ENCODE measurements at regions not wholly inside any gene's neighbourhood (a gene's known extent, or its start where the extent isn't known, plus 50 kb on each side); places are given as distances from the start of the nearest gene placed in this dataset.

DNA sequence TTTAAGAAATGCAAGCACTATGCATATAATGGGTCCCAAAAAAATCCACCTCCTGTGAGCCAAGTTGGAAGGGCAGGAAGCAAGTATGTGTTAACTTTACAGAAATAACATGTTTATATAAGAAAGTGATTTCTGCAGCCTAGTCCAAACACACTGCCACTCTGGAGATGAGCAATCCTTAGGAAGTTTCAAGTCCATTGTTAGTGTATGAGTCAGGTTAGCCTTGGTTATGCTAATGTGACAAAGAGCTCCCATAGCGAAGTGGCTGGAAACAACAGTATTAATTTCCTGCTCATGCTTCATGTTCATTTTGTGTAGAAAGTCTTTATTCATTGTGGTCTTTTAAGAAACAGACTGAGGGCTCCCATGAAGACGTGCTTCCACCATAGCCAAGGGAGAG, 121.4 kb downstream of the TBXT start:
- DNase-seq = no peak

DNA sequence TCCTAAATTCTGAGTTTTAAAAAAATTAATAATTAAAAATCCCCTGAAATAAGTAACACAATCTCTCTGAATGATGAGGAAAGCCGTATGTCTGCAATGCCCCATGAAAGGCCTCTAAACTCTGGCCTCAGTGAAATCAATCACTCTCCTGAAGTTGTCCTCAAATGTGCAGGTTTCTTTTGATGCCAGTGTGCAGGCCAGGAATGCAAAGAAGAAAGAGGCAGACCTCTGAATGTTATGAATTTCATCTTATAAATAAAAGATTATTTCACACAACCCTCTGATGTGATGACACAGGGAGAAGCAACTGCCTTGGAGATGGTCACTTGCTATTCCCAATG, 121.8 kb downstream of the TBXT start:
- DNase-seq = no peak

DNA sequence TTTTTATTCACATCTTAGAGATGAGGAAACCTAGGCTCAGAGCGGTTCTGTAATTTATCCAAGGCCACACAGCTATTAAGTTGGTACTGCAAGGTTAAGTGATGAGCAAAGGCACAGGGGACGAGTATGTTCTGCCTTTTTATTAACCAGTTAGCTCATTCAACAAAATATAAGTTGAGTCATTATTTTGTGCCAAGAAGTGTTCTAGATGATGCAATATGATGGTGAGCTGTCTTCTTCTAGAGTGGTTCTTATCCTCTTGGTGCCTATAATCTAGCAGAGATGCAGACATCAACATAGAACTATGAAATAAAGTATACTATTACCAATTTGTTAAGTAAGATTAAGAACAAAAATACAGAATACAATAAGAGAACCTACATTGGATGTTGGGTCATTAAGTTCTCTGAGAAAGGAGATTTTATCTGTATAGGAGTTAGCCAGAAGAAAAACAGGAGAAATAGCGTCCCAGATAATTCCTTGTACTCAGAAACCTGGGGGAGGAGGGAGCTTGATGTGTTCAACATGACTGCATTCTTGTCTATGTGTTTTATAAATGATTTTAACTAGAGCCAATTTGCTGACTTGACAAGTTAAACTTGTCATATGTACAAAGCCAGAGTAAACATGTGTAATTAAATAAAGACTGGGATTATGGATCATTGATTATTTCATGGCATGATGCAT, 122.3 kb downstream of the TBXT start:
- no peak for DNase-seq

DNA sequence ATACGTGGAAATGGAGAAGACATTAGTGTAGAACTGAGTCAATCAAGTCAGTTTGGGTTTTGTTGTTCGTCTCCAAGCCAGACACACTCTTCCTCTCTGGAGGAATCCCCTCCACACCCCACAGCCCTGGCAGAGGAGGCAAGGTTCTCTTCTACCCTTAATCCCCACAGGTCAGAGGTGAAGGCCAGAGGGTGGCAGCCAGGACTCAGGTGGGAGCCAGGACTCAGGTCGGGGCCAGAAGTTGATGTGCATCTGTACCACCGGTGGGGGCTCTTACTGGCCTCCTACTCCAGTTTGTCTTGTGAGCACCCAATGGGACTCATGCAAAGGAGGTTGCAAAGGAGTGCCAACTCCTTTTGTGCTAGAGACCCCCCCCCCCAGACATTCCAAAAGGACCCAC, 126.4 kb downstream of the TBXT start:
- no peak for DNase-seq

DNA sequence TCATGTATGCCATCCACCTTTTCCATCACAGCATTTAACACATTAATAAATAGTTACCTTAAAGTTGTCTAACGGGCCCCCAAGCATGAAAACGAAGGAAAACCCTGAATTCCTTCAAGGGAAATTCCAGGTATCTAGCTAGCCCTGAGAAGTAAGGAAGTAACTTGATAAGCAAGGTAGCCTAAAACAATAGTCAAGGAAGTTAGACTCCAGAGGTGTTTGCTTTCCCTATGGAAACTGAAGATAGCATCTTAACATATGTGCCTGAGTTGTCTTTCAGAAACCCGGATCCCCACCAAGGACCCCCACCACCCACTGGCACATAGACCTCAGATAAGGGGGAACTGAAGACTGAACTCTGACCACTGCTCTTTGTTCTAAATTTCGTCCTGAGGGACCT, 127.4 kb downstream of the TBXT start:
- no peak for DNase-seq

DNA sequence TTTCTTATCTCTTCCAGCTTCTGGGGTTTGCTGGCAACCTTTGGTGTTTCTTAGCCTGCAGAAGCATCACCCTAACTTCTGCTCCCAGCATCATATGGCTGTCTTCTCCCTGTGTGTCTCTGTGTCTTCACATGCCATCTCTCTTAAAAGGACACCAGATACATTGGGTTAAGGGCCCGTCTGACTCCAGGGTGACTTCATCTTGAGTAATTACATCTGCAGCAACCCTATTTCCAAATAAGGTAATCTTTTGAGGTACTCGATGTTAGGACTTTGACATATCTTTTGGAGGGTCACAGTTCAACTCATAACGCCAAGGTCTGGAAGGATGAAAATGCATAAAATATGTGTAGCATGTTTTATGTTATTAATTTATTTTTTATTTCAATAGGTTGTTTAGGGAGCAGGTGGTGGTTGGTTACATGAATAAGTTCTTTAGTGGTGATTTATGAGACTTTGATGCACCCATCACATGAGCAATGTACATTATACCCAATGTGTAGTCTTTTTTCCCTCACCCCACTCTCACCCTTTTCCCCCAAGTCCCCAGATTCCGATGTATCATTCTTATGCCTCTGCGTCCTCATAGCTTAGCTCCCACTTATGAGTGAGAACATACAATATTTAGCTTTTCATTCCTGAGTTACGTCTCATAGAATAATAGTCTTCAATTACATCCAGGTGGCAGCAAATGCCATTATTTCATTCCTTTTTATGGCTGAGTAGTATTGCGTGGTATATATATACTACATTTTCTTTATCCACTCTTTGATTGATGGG, 131.1 kb downstream of the TBXT start:
- no peak for DNase-seq

DNA sequence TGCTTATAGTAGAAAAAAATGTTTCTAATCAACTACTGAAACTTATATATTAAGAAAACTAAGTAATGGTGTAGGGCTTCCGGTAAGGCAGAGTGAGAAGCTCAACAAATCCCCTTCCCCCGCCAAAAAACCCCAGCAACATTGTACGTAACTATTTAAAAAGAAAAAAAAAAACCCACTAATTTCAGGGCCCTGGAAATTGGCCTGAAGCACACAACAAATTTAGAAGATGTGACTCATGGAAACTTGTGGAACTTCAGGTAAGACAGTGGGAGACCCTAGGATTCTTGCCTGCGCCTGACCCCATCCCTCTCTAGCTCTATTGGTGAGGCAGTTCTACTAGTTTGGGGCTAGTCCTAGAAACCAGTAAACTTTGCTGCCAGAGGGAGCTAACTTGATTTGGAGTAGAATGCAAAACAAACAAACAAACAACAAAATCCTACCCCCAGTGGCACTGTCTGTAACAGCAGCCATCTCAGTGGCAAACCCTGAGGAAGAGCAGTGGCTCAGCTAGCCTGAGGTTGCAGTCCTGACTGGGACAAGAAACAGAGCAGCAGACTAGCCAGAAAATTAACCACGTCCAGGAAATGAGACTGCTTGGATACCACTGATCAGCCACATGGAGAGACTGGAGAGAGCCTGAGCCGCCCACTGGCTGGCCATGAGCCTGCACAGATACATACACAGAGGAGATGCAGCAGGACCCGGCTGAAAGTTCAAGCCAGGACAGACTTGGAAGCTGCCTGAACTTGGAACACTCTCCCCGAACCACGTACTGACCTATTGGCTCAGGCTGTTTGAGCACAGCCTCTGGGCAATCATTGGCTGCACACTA, 135.1 kb downstream of the TBXT start:
- DNase-seq = no peak

DNA sequence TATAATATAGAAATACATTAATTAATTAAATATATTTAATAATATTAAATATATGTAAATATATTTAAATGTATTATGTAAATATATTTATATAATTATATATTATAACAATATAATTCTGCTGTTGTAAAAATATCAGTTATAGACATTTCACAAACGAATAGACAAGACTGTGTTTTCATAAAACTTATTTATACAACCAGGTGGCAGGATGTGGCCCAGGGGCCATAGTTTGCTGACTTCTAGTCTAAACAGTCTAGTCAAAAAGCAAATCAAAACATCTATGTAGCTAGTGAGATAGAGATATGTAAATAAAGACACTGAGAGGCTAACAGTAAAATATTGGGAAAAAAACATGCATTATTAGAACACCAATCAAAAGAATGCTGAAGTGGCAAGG, 136.4 kb downstream of the TBXT start:
- no peak for DNase-seq

DNA sequence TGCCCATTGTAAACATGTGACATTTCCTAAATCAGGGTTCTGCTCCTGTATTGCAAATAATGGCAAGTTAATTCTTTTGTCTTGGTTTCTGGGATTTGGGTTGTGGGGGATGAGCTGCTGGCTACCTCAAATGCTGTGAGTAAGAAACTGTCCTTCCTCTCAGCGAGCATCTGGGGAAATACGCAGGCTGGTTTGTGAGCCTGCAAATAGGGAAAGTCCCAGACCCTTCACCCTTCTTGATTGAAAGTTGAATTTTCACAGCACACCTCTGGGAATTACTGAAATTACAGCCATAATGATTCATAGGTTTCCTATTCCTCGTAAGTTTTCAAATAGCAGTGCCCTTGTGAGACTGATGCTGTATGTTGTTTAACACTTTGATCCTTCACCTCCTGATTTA, 138.1 kb downstream of the TBXT start:
- no peak for DNase-seq

DNA sequence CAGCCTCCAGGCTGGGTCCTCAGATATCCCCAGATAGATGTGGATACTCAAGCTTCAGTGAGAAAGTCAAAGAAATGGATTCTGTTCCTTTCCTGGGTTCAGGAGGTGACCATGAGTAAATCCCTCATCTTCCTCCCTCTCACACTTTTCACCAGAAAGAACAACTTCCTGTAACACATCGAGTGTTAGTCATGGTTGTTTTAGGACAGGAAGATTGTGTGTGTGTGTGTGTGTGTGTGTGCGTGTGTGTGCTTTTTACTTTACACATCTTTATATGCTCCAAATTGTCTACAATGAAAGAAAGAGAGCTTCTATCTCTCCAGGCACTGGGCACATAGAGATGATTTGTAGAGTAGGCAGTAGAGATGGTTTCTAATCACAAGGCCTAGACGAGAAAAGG, 139.9 kb downstream of the TBXT start:
- DNase-seq = no peak

DNA sequence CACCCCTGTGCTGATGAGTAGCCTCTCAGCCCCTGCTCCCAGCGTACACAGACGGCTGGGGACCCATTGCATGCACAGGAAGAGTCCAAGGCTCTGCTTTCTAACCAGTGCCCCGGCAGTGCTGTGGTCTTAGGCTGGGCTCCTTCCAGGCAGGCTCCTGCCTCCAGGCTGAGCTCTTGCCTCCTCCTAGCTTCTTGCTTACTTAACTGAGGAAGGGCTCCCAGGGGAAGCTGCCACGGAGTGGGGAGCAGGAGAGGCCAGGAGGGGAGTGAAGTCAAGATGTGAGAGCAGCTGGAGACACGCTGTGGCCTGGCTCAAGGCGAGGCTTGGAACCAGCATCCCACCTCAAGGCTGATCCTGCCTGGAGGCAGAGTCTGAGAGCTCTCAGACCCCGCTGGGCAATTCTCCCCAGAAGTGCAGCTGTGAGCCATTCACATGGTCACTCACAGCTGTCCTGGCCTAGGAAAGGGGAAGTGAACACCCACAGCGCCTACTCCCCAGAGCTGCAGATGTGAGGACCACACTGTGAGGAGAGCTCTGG, 141.0 kb downstream of the TBXT start:
- no peak for DNase-seq

DNA sequence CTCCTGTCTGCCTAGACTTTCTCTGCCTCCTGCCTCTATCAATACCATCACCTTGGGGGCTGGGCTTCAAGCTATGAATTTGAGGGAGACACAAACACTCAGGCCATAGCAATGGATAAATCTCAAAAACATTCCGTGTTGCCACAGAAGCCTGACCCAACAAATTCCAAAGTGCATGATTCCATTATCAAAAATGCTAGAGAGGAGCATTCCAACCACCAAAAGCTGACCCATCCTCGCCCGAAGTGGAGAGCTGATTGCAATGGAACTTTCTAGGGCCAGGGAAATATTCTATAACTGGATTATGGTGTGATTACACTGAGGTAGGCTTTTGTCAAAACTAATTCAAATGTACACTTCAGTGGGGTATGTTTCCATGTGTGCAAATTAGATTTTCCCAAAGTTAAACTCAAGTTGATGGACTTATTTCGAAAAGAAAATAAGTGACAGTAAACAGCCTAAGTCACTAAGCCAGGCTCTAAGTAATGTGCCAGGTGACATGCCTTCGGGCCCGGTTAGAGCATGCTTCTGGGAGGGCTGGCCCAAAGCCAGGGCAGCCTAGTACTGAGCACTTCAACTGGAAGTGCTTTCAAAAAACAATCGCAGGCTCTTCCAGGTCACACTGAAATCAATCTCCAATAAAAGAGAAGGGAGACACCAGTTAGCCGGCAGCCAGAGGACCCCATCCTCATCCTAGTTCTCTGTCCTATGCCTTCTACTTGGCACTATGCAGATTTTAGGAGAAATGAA, 142.3 kb downstream of the TBXT start:
- DNase-seq = no peak

DNA sequence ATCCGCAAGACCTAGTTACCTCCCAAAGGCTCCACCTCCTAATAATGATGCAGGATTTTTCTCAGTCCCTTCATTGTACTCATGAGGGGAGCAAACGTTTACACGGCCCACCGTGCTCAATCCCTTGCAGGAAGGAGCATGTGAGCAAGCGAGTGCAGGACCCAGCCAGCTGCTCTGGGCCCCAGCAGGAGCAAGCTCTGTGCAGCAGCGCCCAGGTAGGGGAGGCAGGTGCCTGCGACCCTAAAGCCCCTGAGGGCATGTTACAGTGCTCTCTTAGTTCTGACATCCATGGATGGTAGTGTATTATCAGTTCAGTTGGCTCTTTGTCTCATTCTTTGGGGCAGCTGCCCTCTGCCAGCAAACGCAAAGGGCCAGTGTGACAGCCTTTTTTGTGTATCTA, 143.4 kb downstream of the TBXT start:
- no peak for DNase-seq

DNA sequence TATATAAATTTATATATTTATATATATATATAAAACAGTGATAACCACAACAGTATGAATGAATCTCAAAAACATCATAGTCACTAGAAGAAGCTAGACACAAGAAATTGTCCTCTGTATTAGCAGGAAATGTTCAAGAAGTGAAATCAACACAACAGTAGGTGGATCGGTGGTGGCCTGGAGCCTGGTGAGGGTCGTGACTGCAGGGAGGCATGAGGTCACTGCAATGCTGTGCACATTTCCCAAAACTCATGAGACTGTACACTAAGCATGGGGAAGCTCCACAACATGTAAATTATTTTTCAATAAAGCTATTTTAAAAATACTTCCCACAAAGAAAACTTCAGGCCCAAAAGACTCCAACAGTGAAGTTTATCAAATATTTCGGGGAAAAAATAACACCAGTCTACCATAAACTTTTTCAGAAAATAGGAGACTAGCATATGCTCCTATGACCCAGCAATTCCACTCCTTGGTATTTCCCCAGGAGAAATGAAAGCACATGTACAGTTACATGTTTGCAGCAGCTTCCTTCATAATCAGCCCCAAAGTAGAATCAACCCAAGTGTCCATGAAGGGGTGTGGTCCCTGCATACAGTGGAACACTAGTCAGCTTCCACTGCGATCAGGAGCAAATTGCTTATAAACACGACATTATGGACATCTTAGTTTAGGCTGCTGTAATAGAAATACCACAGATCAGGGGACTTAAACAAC, 144.2 kb downstream of the TBXT start:
- DNase-seq = no peak

DNA sequence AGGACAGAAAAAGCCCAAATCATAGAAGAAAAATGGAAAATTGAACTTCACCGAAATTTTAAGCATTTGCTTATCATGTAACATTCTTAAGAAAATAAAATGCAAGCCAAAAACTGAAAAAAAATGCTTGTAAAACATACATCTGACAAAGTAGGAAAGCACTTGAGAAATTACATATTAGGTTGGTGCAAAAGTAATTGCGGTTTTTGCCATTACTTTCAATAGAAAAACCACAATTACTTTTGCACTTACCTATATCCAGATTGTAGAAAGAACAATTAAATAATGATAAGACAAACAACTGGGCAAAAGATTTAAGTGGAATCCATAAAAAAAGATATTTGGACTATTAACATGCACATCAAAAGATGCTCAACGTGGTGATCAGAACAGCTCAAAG, 146.2 kb downstream of the TBXT start:
- no peak for DNase-seq

DNA sequence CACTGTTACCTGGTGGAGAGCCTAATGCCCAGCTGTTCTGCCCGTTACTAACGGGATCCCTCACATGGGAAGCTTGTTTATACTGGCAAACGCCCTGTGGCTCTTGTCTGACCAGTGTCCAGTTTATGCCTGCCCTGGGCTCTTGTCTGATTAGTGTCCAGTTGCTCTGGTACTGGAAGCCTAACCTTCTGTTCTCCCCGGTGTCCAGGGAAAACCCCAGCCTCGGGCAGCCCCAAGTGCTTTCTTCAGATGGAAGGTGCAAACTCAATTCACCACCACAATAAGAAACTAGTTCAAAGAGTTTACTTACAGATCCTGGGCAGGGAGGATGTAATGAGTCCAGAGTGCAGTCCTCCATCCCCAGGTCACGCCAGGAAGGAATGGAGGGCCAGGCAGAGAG, 148.4 kb downstream of the TBXT start:
- no peak for DNase-seq

DNA sequence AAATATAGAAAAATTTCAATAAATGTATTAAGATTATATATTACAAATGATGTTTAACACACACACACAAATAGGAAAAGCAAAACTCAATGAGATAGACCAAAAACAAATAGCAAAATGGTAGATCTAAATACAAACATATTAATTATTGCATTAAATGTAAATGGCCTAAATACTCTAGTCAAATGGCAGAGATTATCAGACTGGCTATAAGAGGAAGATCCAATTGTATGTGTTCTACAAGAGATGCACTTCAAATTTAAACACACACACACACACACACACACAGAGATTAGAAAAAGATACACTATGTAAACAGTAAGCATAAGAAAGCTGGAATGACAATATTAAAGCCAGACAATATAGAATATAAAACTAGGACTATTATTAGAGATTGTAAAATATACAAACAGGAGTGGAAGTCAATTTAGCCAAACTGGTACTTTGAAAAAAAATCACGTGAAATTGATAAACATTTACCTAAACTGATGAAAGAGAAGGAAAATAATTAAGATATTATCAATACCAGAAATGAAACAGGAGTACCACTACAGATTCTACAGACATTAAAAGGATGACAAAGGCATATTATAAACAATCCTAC, 150.5 kb downstream of the TBXT start:
- DNase-seq = no peak

DNA sequence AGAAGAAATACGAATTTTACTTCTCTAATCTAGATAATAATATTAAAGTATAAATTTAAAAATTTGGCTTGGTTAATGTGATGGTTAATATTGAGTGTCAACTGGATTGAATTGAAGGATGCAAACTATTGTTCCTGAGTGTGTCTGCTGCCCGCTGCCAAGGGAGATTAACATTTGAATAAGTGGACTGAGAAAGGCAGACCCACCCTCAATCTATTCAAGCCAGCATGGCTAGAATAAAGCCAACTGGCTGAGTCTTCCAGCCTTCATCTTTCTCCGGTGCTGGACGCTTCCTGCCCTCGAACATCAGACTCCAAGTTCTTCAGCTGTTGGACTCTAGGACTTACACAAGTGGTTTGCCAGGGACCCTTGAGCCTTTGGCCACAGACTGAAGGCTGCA, 152.7 kb downstream of the TBXT start:
- no peak for DNase-seq

DNA sequence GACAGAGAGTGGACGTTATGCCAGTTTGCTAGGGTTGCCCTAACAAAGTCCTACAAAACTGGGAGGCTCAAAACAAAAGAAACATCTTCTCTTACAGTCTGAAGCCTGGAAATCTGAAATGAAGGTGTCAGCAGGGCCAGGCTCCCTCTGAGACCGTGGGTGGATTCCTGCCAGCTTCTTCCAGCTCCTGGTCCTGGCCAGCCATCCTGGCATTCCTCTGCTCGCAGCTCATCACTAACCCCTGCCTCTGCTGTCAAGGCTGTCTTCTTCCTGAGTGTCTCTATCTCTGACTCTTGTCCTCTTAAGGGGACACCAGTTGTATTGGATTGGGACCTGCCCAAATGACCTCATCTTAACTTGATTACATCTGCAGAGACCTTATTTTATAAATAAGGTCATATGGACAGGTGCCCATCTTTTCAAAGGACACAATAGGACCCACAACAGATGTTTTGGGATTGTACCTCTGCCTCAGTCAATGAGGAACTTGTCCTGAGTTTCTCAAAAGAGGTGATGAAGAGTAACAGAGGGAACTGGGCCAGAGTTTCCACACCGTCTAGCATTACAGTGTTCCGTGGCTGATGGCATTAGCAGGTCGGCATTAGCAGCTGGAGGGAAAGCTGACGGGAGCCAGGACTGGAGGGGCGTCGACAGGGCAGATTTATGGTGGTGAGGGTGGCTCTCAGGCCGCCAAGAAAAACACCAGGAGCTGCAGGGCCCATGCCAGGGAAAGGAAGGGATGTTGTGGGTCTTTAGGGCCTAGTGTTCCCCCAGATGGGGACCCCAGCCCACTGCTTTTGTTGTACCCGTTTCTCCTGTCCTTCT, 157.3 kb downstream of the TBXT start:
- no peak for DNase-seq

DNA sequence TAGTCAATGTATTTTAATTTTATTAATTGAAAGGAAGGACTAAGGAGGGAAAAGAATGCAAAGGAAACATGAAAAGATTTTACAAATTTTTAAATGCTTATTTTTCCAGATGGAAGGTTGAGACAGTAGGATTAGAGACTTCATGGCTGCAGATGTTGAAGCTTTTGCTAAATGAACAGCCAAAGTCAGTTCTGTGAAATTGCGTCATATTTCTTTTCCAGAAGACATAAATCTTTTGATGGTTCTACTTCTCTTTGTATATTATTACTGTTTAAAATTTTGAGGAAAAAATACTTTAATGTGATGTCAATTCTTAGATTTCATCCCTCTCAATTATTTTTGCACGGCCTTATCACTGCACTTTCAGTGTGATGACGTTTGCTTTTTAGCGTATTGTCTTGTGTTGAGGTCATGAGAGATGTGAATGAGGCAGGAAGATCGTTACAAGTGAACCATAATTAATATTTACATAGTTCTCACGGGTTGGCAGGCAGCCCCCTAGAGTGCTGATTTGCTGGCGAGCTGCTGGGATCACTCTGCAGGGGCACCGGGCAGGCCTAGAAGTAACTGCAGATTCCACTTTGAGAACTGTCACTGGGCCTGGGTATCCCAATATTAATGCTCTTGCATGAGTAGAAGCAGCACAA, 158.1 kb downstream of the TBXT start:
- DNase-seq = no peak

Data from CD4-positive, alpha-beta T cell treated with Interleukin-21 for 1 hour (primary cell).